ENCODE measurements at regions not wholly inside any gene's neighbourhood (a gene's known extent, or its start where the extent isn't known, plus 50 kb on each side); places are given as distances from the start of the nearest gene placed in this dataset.
"Not testable (repeated sequence)": the region's sequence is repeated elsewhere in the genome, so short reads cannot be mapped to it uniquely, and the experiment has no call there.

- Histone ChIP-seq H3K27ac (ENCODE audit: low read depth in 1 of 2, low read length in 1 of 2) (no peak overlapping the region), H3K4me3 (ENCODE audit: low read length in 2 of 2) (no peak overlapping the region), H3K9me3 (ENCODE audit: control insufficient read depth in 2 of 2, insufficient read depth in 1 of 2, low read length in 1 of 2) (no peaks in the 10 kb centered on the region), H3K27me3 (ENCODE audit: control insufficient read depth in 2 of 2, insufficient read depth in 1 of 2, low read length in 1 of 2) (no peaks in the 10 kb centered on the region), H3K36me3 (ENCODE audit: control insufficient read depth in 2 of 2, insufficient read depth in 2 of 2, low read length in 1 of 2) (no peaks in the 10 kb centered on the region), H3K4me1 (ENCODE audit: control insufficient read depth in 2 of 2, insufficient read depth in 2 of 2, low read length in 2 of 2) (no peaks in the 10 kb centered on the region)
- DNase-seq (ENCODE audit: low read depth in 6 of 9, low spot score in 9 of 9) = no peak
- 72% methylated on average over 3 of the region's 3 CpGs for WGBS
Measured at GRCh38 chr7:45325378-45325777, 167.8 kb downstream of the RAMP3 start.

GRCh38 chr7:45328403-45328981, 170.9 kb downstream of the RAMP3 start:
- 46% methylated on average over 5 of the region's 5 CpGs for WGBS
- peaks cover 2 to 9% of the 10 kb centered on the region in 2 donors for H3K9me3 ChIP-seq (ENCODE audit: control insufficient read depth in 2 of 2, insufficient read depth in 1 of 2, low read length in 1 of 2)

DNA sequence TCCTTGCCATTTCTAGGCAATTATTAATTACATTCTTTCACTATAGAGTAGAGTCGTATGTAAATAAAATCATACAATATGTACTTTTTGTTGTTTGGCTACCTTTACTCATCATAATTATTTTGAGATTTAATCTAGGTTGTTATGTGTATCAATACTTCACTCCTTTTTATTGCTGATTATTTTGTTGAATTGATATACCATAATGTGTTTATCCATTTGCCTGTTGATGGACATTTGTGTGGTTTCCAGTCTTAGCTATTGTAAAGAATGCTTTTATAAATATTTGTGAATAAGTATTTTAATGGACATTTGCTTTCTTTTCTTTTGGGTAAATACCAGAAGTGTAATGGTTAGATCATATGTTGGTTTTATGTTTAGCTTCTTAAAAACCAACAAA, 174.0 kb downstream of the RAMP3 start:
- no peak for DNase-seq (ENCODE audit: low read depth in 6 of 9, low spot score in 9 of 9)
- no peaks in the 10 kb centered on the region for H3K4me1 ChIP-seq (ENCODE audit: control insufficient read depth in 2 of 2, insufficient read depth in 2 of 2, low read length in 2 of 2)
- H3K27me3 ChIP-seq (ENCODE audit: control insufficient read depth in 2 of 2, insufficient read depth in 1 of 2, low read length in 1 of 2) = no peaks in the 10 kb centered on the region
- 95% methylated on average over 1 of the region's 1 CpG for WGBS
- no peaks in the 10 kb centered on the region for H3K36me3 ChIP-seq (ENCODE audit: control insufficient read depth in 2 of 2, insufficient read depth in 2 of 2, low read length in 1 of 2)
- peaks cover 2 to 10% of the 10 kb centered on the region in 2 donors for H3K9me3 ChIP-seq (ENCODE audit: control insufficient read depth in 2 of 2, insufficient read depth in 1 of 2, low read length in 1 of 2)
- H3K27ac ChIP-seq (ENCODE audit: low read depth in 1 of 2, low read length in 1 of 2) = no peak overlapping the region
- H3K4me3 ChIP-seq (ENCODE audit: low read length in 2 of 2) = no peak overlapping the region

More at GRCh38 chr7:45328403-45328981, 170.9 kb downstream of the RAMP3 start:
- no peaks in the 10 kb centered on the region for H3K27me3 ChIP-seq (ENCODE audit: control insufficient read depth in 2 of 2, insufficient read depth in 1 of 2, low read length in 1 of 2)
- no peaks in the 10 kb centered on the region for H3K36me3 ChIP-seq (ENCODE audit: control insufficient read depth in 2 of 2, insufficient read depth in 2 of 2, low read length in 1 of 2)
- no peaks in the 10 kb centered on the region for H3K4me1 ChIP-seq (ENCODE audit: control insufficient read depth in 2 of 2, insufficient read depth in 2 of 2, low read length in 2 of 2)
- no peak overlapping the region for H3K27ac ChIP-seq (ENCODE audit: low read depth in 1 of 2, low read length in 1 of 2)
- no peak for DNase-seq (ENCODE audit: low read depth in 6 of 9, low spot score in 9 of 9)
- no peak overlapping the region for H3K4me3 ChIP-seq (ENCODE audit: low read length in 2 of 2)

GRCh38 chr7:45335024-45335423, 177.4 kb downstream of the RAMP3 start:
- H3K27me3 ChIP-seq (ENCODE audit: control insufficient read depth in 2 of 2, insufficient read depth in 1 of 2, low read length in 1 of 2); DNase-seq (ENCODE audit: low read depth in 6 of 9, low spot score in 9 of 9); H3K4me1 ChIP-seq (ENCODE audit: control insufficient read depth in 2 of 2, insufficient read depth in 2 of 2, low read length in 2 of 2); H3K27ac ChIP-seq (ENCODE audit: low read depth in 1 of 2, low read length in 1 of 2); H3K36me3 ChIP-seq (ENCODE audit: control insufficient read depth in 2 of 2, insufficient read depth in 2 of 2, low read length in 1 of 2); H3K4me3 ChIP-seq (ENCODE audit: low read length in 2 of 2): not testable (repeated sequence)
- peaks cover 2 to 10% of the 10 kb centered on the region in 2 donors for H3K9me3 ChIP-seq (ENCODE audit: control insufficient read depth in 2 of 2, insufficient read depth in 1 of 2, low read length in 1 of 2)
- 94% methylated on average over 2 of the region's 2 CpGs for WGBS

- H3K4me1 ChIP-seq (ENCODE audit: control insufficient read depth in 2 of 2, insufficient read depth in 2 of 2, low read length in 2 of 2) = no peaks in the 10 kb centered on the region
- DNase-seq (ENCODE audit: low read depth in 6 of 9, low spot score in 9 of 9) = no peak
- no peaks in the 10 kb centered on the region for H3K27me3 ChIP-seq (ENCODE audit: control insufficient read depth in 2 of 2, insufficient read depth in 1 of 2, low read length in 1 of 2)
- H3K36me3 ChIP-seq (ENCODE audit: control insufficient read depth in 2 of 2, insufficient read depth in 2 of 2, low read length in 1 of 2) = no peaks in the 10 kb centered on the region
- no peaks in the 10 kb centered on the region for H3K9me3 ChIP-seq (ENCODE audit: control insufficient read depth in 2 of 2, insufficient read depth in 1 of 2, low read length in 1 of 2)
- H3K27ac ChIP-seq (ENCODE audit: low read depth in 1 of 2, low read length in 1 of 2) = no peak overlapping the region
- H3K4me3 ChIP-seq (ENCODE audit: low read length in 2 of 2) = no peak overlapping the region
- WGBS = 78% methylated on average over 5 of the region's 5 CpGs
Measured at GRCh38 chr7:45342236-45342635, 184.6 kb downstream of the RAMP3 start.

- Histone ChIP-seq H3K4me1 (ENCODE audit: control insufficient read depth in 2 of 2, insufficient read depth in 2 of 2, low read length in 2 of 2) (no peaks in the 10 kb centered on the region), H3K9me3 (ENCODE audit: control insufficient read depth in 2 of 2, insufficient read depth in 1 of 2, low read length in 1 of 2) (no peaks in the 10 kb centered on the region), H3K27ac (ENCODE audit: low read depth in 1 of 2, low read length in 1 of 2) (no peak overlapping the region), H3K27me3 (ENCODE audit: control insufficient read depth in 2 of 2, insufficient read depth in 1 of 2, low read length in 1 of 2) (no peaks in the 10 kb centered on the region), H3K4me3 (ENCODE audit: low read length in 2 of 2) (no peak overlapping the region), H3K36me3 (ENCODE audit: control insufficient read depth in 2 of 2, insufficient read depth in 2 of 2, low read length in 1 of 2) (no peaks in the 10 kb centered on the region)
- no peak for DNase-seq (ENCODE audit: low read depth in 6 of 9, low spot score in 9 of 9)
- WGBS = 58% methylated on average over 6 of the region's 6 CpGs
Measured at GRCh38 chr7:45343746-45344145, 186.2 kb downstream of the RAMP3 start.

- H3K36me3 ChIP-seq (ENCODE audit: control insufficient read depth in 2 of 2, insufficient read depth in 2 of 2, low read length in 1 of 2) = no peaks in the 10 kb centered on the region
- H3K27me3 ChIP-seq (ENCODE audit: control insufficient read depth in 2 of 2, insufficient read depth in 1 of 2, low read length in 1 of 2) = no peaks in the 10 kb centered on the region
- no peak for DNase-seq (ENCODE audit: low read depth in 6 of 9, low spot score in 9 of 9)
- H3K27ac ChIP-seq (ENCODE audit: low read depth in 1 of 2, low read length in 1 of 2) = no peak overlapping the region
- no peaks in the 10 kb centered on the region for H3K9me3 ChIP-seq (ENCODE audit: control insufficient read depth in 2 of 2, insufficient read depth in 1 of 2, low read length in 1 of 2)
- no peaks in the 10 kb centered on the region for H3K4me1 ChIP-seq (ENCODE audit: control insufficient read depth in 2 of 2, insufficient read depth in 2 of 2, low read length in 2 of 2)
- H3K4me3 ChIP-seq (ENCODE audit: low read length in 2 of 2) = no peak overlapping the region
- WGBS = 60% methylated on average over 2 of the region's 2 CpGs
Measured at GRCh38 chr7:45347804-45348203, 190.2 kb downstream of the RAMP3 start.

- Histone ChIP-seq H3K36me3 (ENCODE audit: control insufficient read depth in 2 of 2, insufficient read depth in 2 of 2, low read length in 1 of 2) (no peaks in the 10 kb centered on the region), H3K27ac (ENCODE audit: low read depth in 1 of 2, low read length in 1 of 2) (no peak overlapping the region), H3K9me3 (ENCODE audit: control insufficient read depth in 2 of 2, insufficient read depth in 1 of 2, low read length in 1 of 2) (no peaks in the 10 kb centered on the region), H3K4me3 (ENCODE audit: low read length in 2 of 2) (no peak overlapping the region), H3K4me1 (ENCODE audit: control insufficient read depth in 2 of 2, insufficient read depth in 2 of 2, low read length in 2 of 2) (no peaks in the 10 kb centered on the region), H3K27me3 (ENCODE audit: control insufficient read depth in 2 of 2, insufficient read depth in 1 of 2, low read length in 1 of 2) (no peaks in the 10 kb centered on the region)
- DNase-seq (ENCODE audit: low read depth in 6 of 9, low spot score in 9 of 9) = no peak
- 91% methylated on average over 4 of the region's 4 CpGs for WGBS
Measured at GRCh38 chr7:45349090-45349489, 191.5 kb downstream of the RAMP3 start.

GRCh38 chr7:45350896-45351295, 193.3 kb downstream of the RAMP3 start:
- no peaks in the 10 kb centered on the region for H3K4me1 ChIP-seq (ENCODE audit: control insufficient read depth in 2 of 2, insufficient read depth in 2 of 2, low read length in 2 of 2)
- H3K9me3 ChIP-seq (ENCODE audit: control insufficient read depth in 2 of 2, insufficient read depth in 1 of 2, low read length in 1 of 2) = no peaks in the 10 kb centered on the region
- WGBS = 98% methylated on average over 3 of the region's 3 CpGs
- DNase-seq (ENCODE audit: low read depth in 6 of 9, low spot score in 9 of 9) = no peak
- no peaks in the 10 kb centered on the region for H3K36me3 ChIP-seq (ENCODE audit: control insufficient read depth in 2 of 2, insufficient read depth in 2 of 2, low read length in 1 of 2)
- H3K27ac ChIP-seq (ENCODE audit: low read depth in 1 of 2, low read length in 1 of 2) = no peak overlapping the region
- H3K27me3 ChIP-seq (ENCODE audit: control insufficient read depth in 2 of 2, insufficient read depth in 1 of 2, low read length in 1 of 2) = no peaks in the 10 kb centered on the region
- H3K4me3 ChIP-seq (ENCODE audit: low read length in 2 of 2) = no peak overlapping the region

DNA sequence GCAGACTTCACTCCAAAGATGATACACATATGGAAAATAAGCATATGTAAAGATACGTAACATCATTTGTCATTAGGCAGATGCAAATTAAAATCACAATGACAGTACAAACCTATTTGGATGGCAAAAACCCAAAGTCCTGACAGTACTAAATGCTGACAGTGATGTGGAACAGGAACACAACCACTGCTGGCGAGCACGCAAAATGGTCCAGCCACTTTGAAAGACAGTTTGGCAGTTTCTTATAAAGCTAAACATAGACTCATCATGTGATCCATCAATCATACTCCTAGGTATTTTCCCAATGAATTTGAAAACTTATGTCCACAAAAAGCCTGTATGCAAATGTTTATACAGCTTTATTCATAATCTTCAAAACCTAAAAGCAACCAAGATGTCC, 200.7 kb downstream of the RAMP3 start:
- DNase-seq (ENCODE audit: low read depth in 6 of 9, low spot score in 9 of 9) = no peak
- H3K9me3 ChIP-seq (ENCODE audit: control insufficient read depth in 2 of 2, insufficient read depth in 1 of 2, low read length in 1 of 2) = no peaks in the 10 kb centered on the region
- WGBS = 92% methylated on average over 3 of the region's 3 CpGs
- no peaks in the 10 kb centered on the region for H3K36me3 ChIP-seq (ENCODE audit: control insufficient read depth in 2 of 2, insufficient read depth in 2 of 2, low read length in 1 of 2)
- H3K27me3 ChIP-seq (ENCODE audit: control insufficient read depth in 2 of 2, insufficient read depth in 1 of 2, low read length in 1 of 2) = no peaks in the 10 kb centered on the region
- H3K27ac ChIP-seq (ENCODE audit: low read depth in 1 of 2, low read length in 1 of 2) = no peak overlapping the region
- no peak overlapping the region for H3K4me3 ChIP-seq (ENCODE audit: low read length in 2 of 2)
- H3K4me1 ChIP-seq (ENCODE audit: control insufficient read depth in 2 of 2, insufficient read depth in 2 of 2, low read length in 2 of 2) = no peaks in the 10 kb centered on the region

Data from thymus (tissue), 11 donors.